B cell (primary cell): ENCODE measurements at regions not wholly inside any gene's neighbourhood (a gene's known extent, or its start where the extent isn't known, plus 50 kb on each side); places are given as distances from the start of the nearest gene placed in this dataset.

ENCODE experiments used
- ATAC-seq: fragments of 200-7000 bp; cut with Tn5 transposase; one replicate; pipeline ENCODE4 v1.10.0; 2021; ENCODE audit warnings: low read depth, mild to moderate bottlenecking, moderate number of reproducible peaks, moderate library complexity
- CTCF ChIA-PET: fragments of 350-600 bp; sonication (Branson Sonifier 250); formaldehyde crosslinking; loops from one replicate; lab custom pipeline; 2021; ENCODE audit warnings: antibody characterized with exemption, inconsistent platforms; lab: Charles Lee
- POLR2A ChIA-PET: fragments of 350-600 bp; sonication (Branson Sonifier 250); formaldehyde crosslinking; loops from one replicate; lab custom pipeline; 2021; ENCODE audit warnings: antibody characterized with exemption; lab: Charles Lee
- DNase-seq: peaks from one replicate; pipeline ENCODE4 v3.0.0; 2013
- H2AFZ ChIP-seq: 2 replicates; pipeline ENCODE4 v1.6.1; 2012; ENCODE audit warnings: mild to moderate bottlenecking, low read depth, low read length; ENCODE audit not compliant: insufficient read depth, poor library complexity, severe bottlenecking
- H3K27ac ChIP-seq, 2 donors: 1 replicate in 1 of 2; 2 replicates in 1 of 2; pipeline ENCODE4 v1.5.1; 2012 to 2013; ENCODE audit warnings: low read length in 2 of 2, mild to moderate bottlenecking in 2 of 2, moderate library complexity in 1 of 2
- H3K27me3 ChIP-seq, 4 experiments: fragments of 200-600 bp in 1 of 4; sonication (generic) in 1 of 4; replicated peaks in 1 of 4; 1 replicate in 2 of 4; 2 replicates in 2 of 4; pipeline versions ENCODE4 v1.6.1 to v1.7.0; 2013 to 2016; ENCODE audit warnings: low read length in 3 of 4, mild to moderate bottlenecking in 2 of 4, mixed read lengths in 1 of 4, moderate library complexity in 1 of 4; ENCODE audit not compliant: insufficient read depth in 4 of 4, control insufficient read depth in 3 of 4; ENCODE audit errors: control extremely low read depth in 1 of 4
- H3K36me3 ChIP-seq, 2 experiments: replicated peaks in 1 of 2; 1 replicate in 1 of 2; 2 replicates in 1 of 2; pipeline versions ENCODE4 v1.6.1 to v1.7.1; 2013; ENCODE audit warnings: low read length in 1 of 2; ENCODE audit not compliant: insufficient read depth in 2 of 2, control insufficient read depth in 1 of 2; ENCODE audit errors: control extremely low read depth in 1 of 2, extremely low read depth in 1 of 2
- H3K4me1 ChIP-seq, 2 donors: fragments of 200-600 bp in 1 of 2; sonication (generic) in 1 of 2; 1 replicate in 1 of 2; 2 replicates in 1 of 2; pipeline versions ENCODE4 v1.5.1 to v1.6.1; 2013 to 2017; ENCODE audit warnings: low read length in 2 of 2; ENCODE audit not compliant: control insufficient read depth in 2 of 2, insufficient read depth in 2 of 2
- H3K4me2 ChIP-seq: replicated peaks from 2 replicates; pipeline ENCODE3; 2012; ENCODE audit warnings: mild to moderate bottlenecking, low read depth, low read length; ENCODE audit not compliant: poor library complexity, severe bottlenecking
- H3K4me3 ChIP-seq, 5 experiments: fragments of 200-600 bp in 1 of 5; sonication (generic) in 1 of 5; 1 replicate in 3 of 5; 2 replicates in 2 of 5; pipeline versions ENCODE4 v1.5.1 to v1.7.0; 2011 to 2016; ENCODE audit warnings: low read length in 4 of 5, mild to moderate bottlenecking in 4 of 5, low read depth in 2 of 5, control low read depth in 1 of 5, moderate library complexity in 1 of 5; ENCODE audit not compliant: insufficient read depth in 1 of 5; ENCODE audit errors: control extremely low read depth in 1 of 5, extremely low read depth in 1 of 5
- H3K79me2 ChIP-seq: fragments of 200-600 bp; sonication (generic); one replicate; pipeline ENCODE4 v1.6.0; 2016; ENCODE audit warnings: low read length; ENCODE audit not compliant: control insufficient read depth, insufficient read depth
- H3K9ac ChIP-seq: fragments of 200-600 bp; sonication (generic); 2 replicates; pipeline ENCODE4 v1.6.1; 2017; ENCODE audit warnings: mild to moderate bottlenecking, low read length, moderate library complexity
- H3K9me3 ChIP-seq, 3 donors: one replicate each; pipeline versions ENCODE4 v1.6.1 to v1.7.1; 2013; ENCODE audit warnings: low read length in 2 of 3; ENCODE audit not compliant: control insufficient read depth in 2 of 3, insufficient read depth in 1 of 3; ENCODE audit errors: control extremely low read depth in 1 of 3
- H4K20me1 ChIP-seq: 2 replicates; pipeline ENCODE4 v1.6.0; 2012; ENCODE audit warnings: mild to moderate bottlenecking, low read length; ENCODE audit not compliant: insufficient read depth, control insufficient read depth, poor library complexity, severe bottlenecking
- H3K27ac Mint-ChIP-seq: one replicate; pipeline ENCODE4 v1.8.0; 2021; ENCODE audit warnings: mixed read lengths
- H3K27me3 Mint-ChIP-seq: one replicate; pipeline ENCODE4 v1.8.0; 2021; ENCODE audit warnings: mixed read lengths
- H3K4me1 Mint-ChIP-seq: one replicate; pipeline ENCODE4 v1.8.0; 2021; ENCODE audit warnings: mixed read lengths
- H3K4me3 Mint-ChIP-seq: one replicate; pipeline ENCODE4 v1.8.0; 2021; ENCODE audit warnings: mixed read lengths
- H3K9me3 Mint-ChIP-seq: one replicate; pipeline ENCODE4 v1.8.0; 2022; ENCODE audit warnings: mixed read lengths; ENCODE audit not compliant: insufficient read depth
- EZH2 ChIP-seq: IDR thresholded peaks from 2 replicates; pipeline ENCODE4 v1.6.1; 2012; ENCODE audit warnings: borderline replicate concordance, low read depth, mild to moderate bottlenecking, moderate library complexity, low read length; ENCODE audit not compliant: insufficient read depth, poor library complexity, severe bottlenecking
- WGBS: methylation state at CpG from one replicate; pipeline ENCODE4 v1.1.5; 2013; ENCODE audit warnings: missing lambda C conversion rate; ENCODE audit not compliant: insufficient coverage; 5-methylcytosine and 5-hydroxymethylcytosine counted together
- intact Hi-C: fragments of 100-400 bp; cut with micrococcal nuclease; formaldehyde crosslinking; loops from one replicate; pipeline ENCODE4 v1.10.0; 2022
- TF ChIP-seq, protein P1 (sequence below): fragments of 200-600 bp; IDR thresholded peaks from one replicate; pipeline ENCODE4 v1.8.0; 2022; ENCODE audit warnings: antibody characterized with exemption, mild to moderate bottlenecking

DNA sequence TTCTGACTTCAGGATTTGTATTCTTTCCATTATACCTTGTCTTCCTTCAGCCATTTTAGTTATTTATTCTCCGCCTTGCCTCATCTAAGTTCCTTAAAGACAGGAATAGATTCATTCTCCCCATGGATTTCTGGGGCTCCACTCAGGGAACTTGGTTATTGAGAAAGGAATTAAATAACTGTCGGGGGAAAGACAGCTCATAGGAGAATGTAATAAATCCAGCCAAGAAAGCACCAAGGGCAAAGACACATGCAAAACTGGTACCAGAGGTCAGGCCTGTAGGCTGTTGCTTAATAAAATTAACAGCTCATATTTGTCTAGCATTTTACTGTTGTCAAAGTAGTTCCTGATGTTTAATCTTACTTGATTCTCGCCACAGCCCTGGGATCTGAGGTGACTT, 357.2 kb downstream of the TMEM38B start:
- peaks cover 0 to 3% (median 3%) of the 10 kb centered on the region in 3 donors for H3K9me3 ChIP-seq
- 100% methylated on average over 1 of the region's 3 CpGs for WGBS
- no peak overlapping the region for H3K4me3 Mint-ChIP-seq
- H3K27me3 Mint-ChIP-seq: no peaks in the 10 kb centered on the region
- H3K9ac ChIP-seq: no peak overlapping the region
- H3K79me2 ChIP-seq: no peaks in the 10 kb centered on the region
- H3K27me3 ChIP-seq: no peaks in the 10 kb centered on the region
- no peak for TF ChIP-seq EZH2
- TF ChIP-seq, protein P1, sequence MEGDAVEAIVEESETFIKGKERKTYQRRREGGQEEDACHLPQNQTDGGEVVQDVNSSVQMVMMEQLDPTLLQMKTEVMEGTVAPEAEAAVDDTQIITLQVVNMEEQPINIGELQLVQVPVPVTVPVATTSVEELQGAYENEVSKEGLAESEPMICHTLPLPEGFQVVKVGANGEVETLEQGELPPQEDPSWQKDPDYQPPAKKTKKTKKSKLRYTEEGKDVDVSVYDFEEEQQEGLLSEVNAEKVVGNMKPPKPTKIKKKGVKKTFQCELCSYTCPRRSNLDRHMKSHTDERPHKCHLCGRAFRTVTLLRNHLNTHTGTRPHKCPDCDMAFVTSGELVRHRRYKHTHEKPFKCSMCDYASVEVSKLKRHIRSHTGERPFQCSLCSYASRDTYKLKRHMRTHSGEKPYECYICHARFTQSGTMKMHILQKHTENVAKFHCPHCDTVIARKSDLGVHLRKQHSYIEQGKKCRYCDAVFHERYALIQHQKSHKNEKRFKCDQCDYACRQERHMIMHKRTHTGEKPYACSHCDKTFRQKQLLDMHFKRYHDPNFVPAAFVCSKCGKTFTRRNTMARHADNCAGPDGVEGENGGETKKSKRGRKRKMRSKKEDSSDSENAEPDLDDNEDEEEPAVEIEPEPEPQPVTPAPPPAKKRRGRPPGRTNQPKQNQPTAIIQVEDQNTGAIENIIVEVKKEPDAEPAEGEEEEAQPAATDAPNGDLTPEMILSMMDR: no peak
- H2AFZ ChIP-seq: no peak overlapping the region
- ChIA-PET CTCF (no interaction called here), POLR2A (no interaction called here)
- H3K27ac ChIP-seq: no peak overlapping the region
- H4K20me1 ChIP-seq: no peaks in the 10 kb centered on the region
- H3K4me3 ChIP-seq: no peak overlapping the region
- no peak overlapping the region for H3K4me2 ChIP-seq
- intact Hi-C loops: no loop called here
- H3K4me1 Mint-ChIP-seq: no peaks in the 10 kb centered on the region
- peaks cover 2% of the 10 kb centered on the region for H3K9me3 Mint-ChIP-seq
- ATAC-seq: no peak
- no peak overlapping the region for H3K27ac Mint-ChIP-seq
- no peak for DNase-seq
- H3K4me1 ChIP-seq: no peaks in the 10 kb centered on the region
- no peaks in the 10 kb centered on the region for H3K36me3 ChIP-seq

GRCh38 chr9:106052166-106052565, 357.8 kb downstream of the TMEM38B start:
- no peak overlapping the region for H3K9ac ChIP-seq
- H3K4me2 ChIP-seq: no peak overlapping the region
- Mint-ChIP-seq H3K27ac (no peak overlapping the region), H3K4me3 (no peak overlapping the region), H3K9me3 (peaks cover 2% of the 10 kb centered on the region), H3K4me1 (no peaks in the 10 kb centered on the region), H3K27me3 (no peaks in the 10 kb centered on the region)
- CTCF ChIA-PET: no interaction called here
- no peak overlapping the region for H3K4me3 ChIP-seq
- POLR2A ChIA-PET: no interaction called here
- intact Hi-C loops: no loop called here
- TF ChIP-seq EZH2: no peak
- TF ChIP-seq, protein P1: no peak
- H3K36me3 ChIP-seq: no peaks in the 10 kb centered on the region
- H3K9me3 ChIP-seq: peaks cover 0 to 3% (median 0%) of the 10 kb centered on the region in 3 donors
- no peaks in the 10 kb centered on the region for H3K79me2 ChIP-seq
- ATAC-seq: no peak
- no peaks in the 10 kb centered on the region for H3K4me1 ChIP-seq
- DNase-seq: no peak
- no peak overlapping the region for H3K27ac ChIP-seq
- no peaks in the 10 kb centered on the region for H4K20me1 ChIP-seq
- WGBS: 100% methylated on average over 1 of the region's 2 CpGs
- no peak overlapping the region for H2AFZ ChIP-seq
- H3K27me3 ChIP-seq: no peaks in the 10 kb centered on the region
